MM.1S (cell line): ENCODE measurements at regions not wholly inside any gene's neighbourhood (a gene's known extent, or its start where the extent isn't known, plus 50 kb on each side); places are given as distances from the start of the nearest gene placed in this dataset.

Source experiments
- DNase-seq: peaks from one replicate; pipeline ENCODE4 v3.0.0-alpha.2; 2015
- H2AFZ ChIP-seq: fragments of 300-600 bp; sonication (generic); 2 replicates; pipeline ENCODE4 v1.6.0; 2016; ENCODE audit warnings: antibody characterized with exemption, low read length
- H3F3A ChIP-seq: fragments of 300-600 bp; sonication (generic); 2 replicates; pipeline ENCODE4 v1.6.1; 2016; ENCODE audit warnings: mild to moderate bottlenecking, antibody characterized with exemption, low read length, moderate library complexity, mixed read lengths; ENCODE audit not compliant: insufficient read depth
- H3K27ac ChIP-seq: fragments of 300-600 bp; sonication (generic); 2 replicates; pipeline ENCODE4 v1.5.1; 2016; ENCODE audit warnings: mild to moderate bottlenecking, low read length
- H3K27me3 ChIP-seq: fragments of 300-600 bp; sonication (generic); replicated peaks from 2 replicates; pipeline ENCODE4 v1.6.0; 2016; ENCODE audit warnings: low read length; ENCODE audit not compliant: insufficient read depth
- H3K36me3 ChIP-seq: fragments of 300-600 bp; sonication (generic); replicated peaks from 2 replicates; pipeline ENCODE4 v1.6.1; 2016; ENCODE audit warnings: mild to moderate bottlenecking, low read length, mixed read lengths; ENCODE audit not compliant: insufficient read depth
- H3K4me1 ChIP-seq: fragments of 300-600 bp; sonication (generic); 2 replicates; pipeline ENCODE4 v1.6.1; 2016; ENCODE audit warnings: low read length, mixed read lengths
- H3K4me2 ChIP-seq: fragments of 300-600 bp; sonication (generic); 2 replicates; pipeline ENCODE4 v1.6.0; 2016; ENCODE audit warnings: low read depth, low read length
- H3K4me3 ChIP-seq: fragments of 300-600 bp; sonication (generic); 2 replicates; pipeline ENCODE4 v1.5.1; 2016; ENCODE audit warnings: low read length, mixed read lengths
- H3K79me2 ChIP-seq: fragments of 300-600 bp; sonication (generic); 2 replicates; pipeline ENCODE4 v1.6.1; 2016; ENCODE audit warnings: mixed run types, low read length, mixed read lengths
- H3K9ac ChIP-seq: fragments of 300-600 bp; sonication (generic); 2 replicates; pipeline ENCODE4 v1.6.1; 2016; ENCODE audit warnings: low read length, mixed read lengths
- H3K9me2 ChIP-seq: fragments of 300-600 bp; sonication (generic); replicated peaks from 2 replicates; pipeline ENCODE4 v1.6.1; 2016; ENCODE audit warnings: mild to moderate bottlenecking, low read length, mixed read lengths; ENCODE audit not compliant: insufficient read depth
- H3K9me3 ChIP-seq: fragments of 300-600 bp; sonication (generic); replicated peaks from 2 replicates; pipeline ENCODE4 v1.6.1; 2016; ENCODE audit warnings: mild to moderate bottlenecking, low read length, mixed read lengths; ENCODE audit not compliant: insufficient read depth
- H4K20me1 ChIP-seq: fragments of 300-600 bp; sonication (generic); 2 replicates; pipeline ENCODE4 v1.6.1; 2016; ENCODE audit warnings: mild to moderate bottlenecking, low read length, moderate library complexity, mixed read lengths; ENCODE audit not compliant: insufficient read depth
- CTCF ChIP-seq: fragments of 300-600 bp; sonication (generic); IDR thresholded peaks from 2 replicates; pipeline ENCODE4 v1.5.1; 2016; ENCODE audit warnings: antibody characterized with exemption, low read length, mixed read lengths
- EZH2 ChIP-seq: fragments of 300-600 bp; sonication (generic); optimal IDR thresholded peaks from 2 replicates; pipeline ENCODE3; 2017; ENCODE audit warnings: low read depth, mild to moderate bottlenecking, antibody characterized with exemption, low read length, mixed read lengths
- EZH2phosphoT487 ChIP-seq: fragments of 300-600 bp; sonication (generic); IDR thresholded peaks from 2 replicates; pipeline ENCODE4 v1.6.1; 2018; ENCODE audit warnings: antibody characterized with exemption, low read length

- Histone ChIP-seq H3F3A (no peaks in the 10 kb centered on the region), H2AFZ (no peak overlapping the region), H3K9me3 (no peaks in the 10 kb centered on the region), H3K27ac (no peak overlapping the region), H3K4me1 (no peaks in the 10 kb centered on the region), H3K9ac (no peak overlapping the region), H3K27me3 (no peaks in the 10 kb centered on the region), H3K36me3 (no peaks in the 10 kb centered on the region), H4K20me1 (no peaks in the 10 kb centered on the region), H3K4me3 (no peak overlapping the region), H3K4me2 (no peak overlapping the region), H3K9me2 (no peaks in the 10 kb centered on the region), H3K79me2 (no peaks in the 10 kb centered on the region)
- no peak for DNase-seq
- TF ChIP-seq EZH2phosphoT487, result no peak
These were observed 140.2 kb upstream of the TBL1X start for GRCh38 chrX:9324676-9325075.

GRCh38 chrX:9326369-9326768, 138.5 kb upstream of the TBL1X start:
- no peaks in the 10 kb centered on the region for H3K4me1 ChIP-seq
- H3F3A ChIP-seq, result no peaks in the 10 kb centered on the region
- no peak overlapping the region for H2AFZ ChIP-seq
- DNase-seq, result no peak
- no peaks in the 10 kb centered on the region for H3K9me2 ChIP-seq
- no peaks in the 10 kb centered on the region for H3K9me3 ChIP-seq
- H3K27me3 ChIP-seq, result no peaks in the 10 kb centered on the region
- no peaks in the 10 kb centered on the region for H3K79me2 ChIP-seq
- TF ChIP-seq EZH2 (no peak), CTCF (no peak), EZH2phosphoT487 (no peak)
- H3K9ac ChIP-seq, result no peak overlapping the region
- no peak overlapping the region for H3K27ac ChIP-seq
- H4K20me1 ChIP-seq, result no peaks in the 10 kb centered on the region
- H3K4me3 ChIP-seq, result no peak overlapping the region
- no peaks in the 10 kb centered on the region for H3K36me3 ChIP-seq
- no peak overlapping the region for H3K4me2 ChIP-seq

GRCh38 chrX:9327086-9327746, 137.6 kb upstream of the TBL1X start:
- no peak for TF ChIP-seq CTCF
- TF ChIP-seq EZH2, result no peak
- TF ChIP-seq EZH2phosphoT487, result no peak
- Histone ChIP-seq H3K27ac (no peak overlapping the region), H2AFZ (no peak overlapping the region), H3F3A (no peaks in the 10 kb centered on the region), H3K79me2 (no peaks in the 10 kb centered on the region), H3K36me3 (no peaks in the 10 kb centered on the region), H3K4me2 (no peak overlapping the region), H3K27me3 (no peaks in the 10 kb centered on the region), H3K9me2 (no peaks in the 10 kb centered on the region), H3K9ac (no peak overlapping the region), H4K20me1 (no peaks in the 10 kb centered on the region), H3K9me3 (no peaks in the 10 kb centered on the region), H3K4me3 (no peak overlapping the region), H3K4me1 (no peaks in the 10 kb centered on the region)
- no peak for DNase-seq

GRCh38 chrX:9327747-9328145, 137.1 kb upstream of the TBL1X start:
- H3K36me3 ChIP-seq, result no peaks in the 10 kb centered on the region
- no peak overlapping the region for H3K4me2 ChIP-seq
- H3K27ac ChIP-seq, result no peak overlapping the region
- no peak overlapping the region for H3K9ac ChIP-seq
- no peak overlapping the region for H3K4me3 ChIP-seq
- no peaks in the 10 kb centered on the region for H3K4me1 ChIP-seq
- no peaks in the 10 kb centered on the region for H3K79me2 ChIP-seq
- no peaks in the 10 kb centered on the region for H3K27me3 ChIP-seq
- H3K9me2 ChIP-seq, result no peaks in the 10 kb centered on the region
- DNase-seq, result no peak
- H3F3A ChIP-seq, result no peaks in the 10 kb centered on the region
- H3K9me3 ChIP-seq, result no peaks in the 10 kb centered on the region
- no peaks in the 10 kb centered on the region for H4K20me1 ChIP-seq
- no peak for TF ChIP-seq EZH2
- TF ChIP-seq EZH2phosphoT487, result no peak
- H2AFZ ChIP-seq, result no peak overlapping the region
